CD4-positive, alpha-beta T cell (primary cell): ENCODE measurements at regions not wholly inside any gene's neighbourhood (a gene's known extent, or its start where the extent isn't known, plus 50 kb on each side); places are given as distances from the start of the nearest gene placed in this dataset.

Source experiments
- ATAC-seq: fragments of 200-7000 bp; cut with Tn5 transposase; one replicate; pipeline ENCODE4 v1.10.0; 2022; ENCODE audit warnings: mild to moderate bottlenecking; ENCODE audit not compliant: poor library complexity
- CTCF ChIA-PET: fragments of 350-600 bp; sonication (Branson Sonifier 250); formaldehyde crosslinking; loops from one replicate; lab custom pipeline; 2021; ENCODE audit warnings: antibody characterized with exemption, inconsistent platforms; lab: Charles Lee
- POLR2A ChIA-PET: fragments of 350-600 bp; sonication (Branson Sonifier 250); formaldehyde crosslinking; loops from one replicate; lab custom pipeline; 2021; ENCODE audit warnings: antibody characterized with exemption, inconsistent platforms; lab: Charles Lee
- DNase-seq, 14 experiments: peaks; one replicate each; pipeline ENCODE4 v3.0.0-alpha.2; 2013 to 2020; ENCODE audit warnings: mixed read lengths in 2 of 14
- H3K27ac ChIP-seq, 2 donors: one replicate each; pipeline versions ENCODE4 v1.5.1 to v1.7.0; 2013; ENCODE audit warnings: low read length in 2 of 2, low read depth in 1 of 2, mild to moderate bottlenecking in 1 of 2
- H3K27me3 ChIP-seq, 2 experiments: 1 replicate in 1 of 2; 2 replicates in 1 of 2; pipeline versions ENCODE4 v1.6.1 to v1.7.0; 2013; ENCODE audit warnings: low read length in 2 of 2, control low read depth in 1 of 2, mild to moderate bottlenecking in 1 of 2, moderate library complexity in 1 of 2; ENCODE audit not compliant: insufficient read depth in 2 of 2, control insufficient read depth in 1 of 2
- H3K36me3 ChIP-seq: one replicate; pipeline ENCODE4 v1.6.1; 2013; ENCODE audit warnings: low read length, control low read depth; ENCODE audit not compliant: insufficient read depth
- H3K4me1 ChIP-seq: one replicate; pipeline ENCODE4 v1.6.1; 2013; ENCODE audit warnings: low read length, control low read depth; ENCODE audit not compliant: insufficient read depth
- H3K4me3 ChIP-seq: one replicate; pipeline ENCODE4 v1.5.1; 2013; ENCODE audit warnings: mild to moderate bottlenecking, low read length, moderate library complexity
- H3K9me3 ChIP-seq, 2 experiments: 1 replicate in 1 of 2; 2 replicates in 1 of 2; pipeline versions ENCODE4 v1.6.1 to v1.7.0; 2013; ENCODE audit warnings: low read length in 2 of 2, mild to moderate bottlenecking in 2 of 2, control low read depth in 1 of 2, moderate library complexity in 1 of 2; ENCODE audit not compliant: control insufficient read depth in 1 of 2, insufficient read depth in 1 of 2
- H3K27ac Mint-ChIP-seq: one replicate; pipeline ENCODE4 v1.8.0; 2020; ENCODE audit warnings: mixed read lengths
- H3K27me3 Mint-ChIP-seq: one replicate; pipeline ENCODE4 v1.8.0; 2021; ENCODE audit warnings: mixed read lengths
- H3K36me3 Mint-ChIP-seq: one replicate; pipeline ENCODE4 v1.8.0; 2021; ENCODE audit warnings: low read depth, mixed read lengths
- H3K4me1 Mint-ChIP-seq: one replicate; pipeline ENCODE4 v1.8.0; 2021; ENCODE audit warnings: low read depth, mixed read lengths
- H3K4me3 Mint-ChIP-seq: one replicate; pipeline ENCODE4 v1.8.0; 2020; ENCODE audit warnings: mild to moderate bottlenecking, mixed read lengths
- H3K9me3 Mint-ChIP-seq: one replicate; pipeline ENCODE4 v1.8.0; 2020; ENCODE audit warnings: mixed read lengths
- intact Hi-C, 2 experiments: fragments of 100-400 bp; cut with DNase I in 1 of 2; cut with micrococcal nuclease in 1 of 2; formaldehyde crosslinking; loops; one replicate each; pipeline versions ENCODE4 v1.15.1 to v1.9.0; 2023 to 2025; cut with DNase I, micrococcal nuclease
- TF ChIP-seq, protein P1 (sequence below): fragments of 200-600 bp; IDR thresholded peaks from one replicate; pipeline ENCODE4 v1.8.0; 2022; ENCODE audit warnings: antibody characterized with exemption, mild to moderate bottlenecking

DNA sequence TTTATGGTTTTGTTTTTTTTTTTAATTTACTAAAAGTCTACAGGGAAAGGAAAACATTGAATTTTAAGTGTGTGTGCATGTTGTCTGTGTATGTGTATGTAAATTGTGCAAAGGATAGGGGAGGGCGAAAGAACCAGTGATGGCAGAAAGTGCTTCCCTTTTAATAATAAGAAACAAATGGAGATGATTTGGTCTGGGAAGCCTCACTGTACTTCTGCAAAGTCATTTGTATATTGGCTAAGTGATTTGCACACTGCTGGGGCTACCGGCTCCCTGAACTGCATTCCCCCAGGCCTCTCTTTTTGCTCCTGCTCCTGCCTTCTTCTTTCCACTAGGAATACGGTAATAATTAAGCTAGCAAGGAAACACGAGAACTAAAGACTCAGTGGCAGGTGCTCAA is 101.2 kb downstream of the CD47 start:
- Histone ChIP-seq H3K27me3 (no peaks in the 10 kb centered on the region), H3K27ac (no peak overlapping the region), H3K9me3 (no peaks in the 10 kb centered on the region), H3K4me3 (no peak overlapping the region), H3K4me1 (peaks cover 22% of the 10 kb centered on the region), H3K36me3 (no peaks in the 10 kb centered on the region)
- TF ChIP-seq, protein P1, sequence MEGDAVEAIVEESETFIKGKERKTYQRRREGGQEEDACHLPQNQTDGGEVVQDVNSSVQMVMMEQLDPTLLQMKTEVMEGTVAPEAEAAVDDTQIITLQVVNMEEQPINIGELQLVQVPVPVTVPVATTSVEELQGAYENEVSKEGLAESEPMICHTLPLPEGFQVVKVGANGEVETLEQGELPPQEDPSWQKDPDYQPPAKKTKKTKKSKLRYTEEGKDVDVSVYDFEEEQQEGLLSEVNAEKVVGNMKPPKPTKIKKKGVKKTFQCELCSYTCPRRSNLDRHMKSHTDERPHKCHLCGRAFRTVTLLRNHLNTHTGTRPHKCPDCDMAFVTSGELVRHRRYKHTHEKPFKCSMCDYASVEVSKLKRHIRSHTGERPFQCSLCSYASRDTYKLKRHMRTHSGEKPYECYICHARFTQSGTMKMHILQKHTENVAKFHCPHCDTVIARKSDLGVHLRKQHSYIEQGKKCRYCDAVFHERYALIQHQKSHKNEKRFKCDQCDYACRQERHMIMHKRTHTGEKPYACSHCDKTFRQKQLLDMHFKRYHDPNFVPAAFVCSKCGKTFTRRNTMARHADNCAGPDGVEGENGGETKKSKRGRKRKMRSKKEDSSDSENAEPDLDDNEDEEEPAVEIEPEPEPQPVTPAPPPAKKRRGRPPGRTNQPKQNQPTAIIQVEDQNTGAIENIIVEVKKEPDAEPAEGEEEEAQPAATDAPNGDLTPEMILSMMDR, result no peak
- POLR2A ChIA-PET, result no interaction called here
- no peak for DNase-seq
- Mint-ChIP-seq H3K4me1 (peaks cover 34% of the 10 kb centered on the region), H3K4me3 (no peak overlapping the region), H3K36me3 (no peaks in the 10 kb centered on the region), H3K27me3 (no peaks in the 10 kb centered on the region), H3K27ac (no peak overlapping the region), H3K9me3 (no peaks in the 10 kb centered on the region)
- ATAC-seq, result no peak
- CTCF ChIA-PET, result no interaction called here
- intact Hi-C loops, result no loop called here

DNA sequence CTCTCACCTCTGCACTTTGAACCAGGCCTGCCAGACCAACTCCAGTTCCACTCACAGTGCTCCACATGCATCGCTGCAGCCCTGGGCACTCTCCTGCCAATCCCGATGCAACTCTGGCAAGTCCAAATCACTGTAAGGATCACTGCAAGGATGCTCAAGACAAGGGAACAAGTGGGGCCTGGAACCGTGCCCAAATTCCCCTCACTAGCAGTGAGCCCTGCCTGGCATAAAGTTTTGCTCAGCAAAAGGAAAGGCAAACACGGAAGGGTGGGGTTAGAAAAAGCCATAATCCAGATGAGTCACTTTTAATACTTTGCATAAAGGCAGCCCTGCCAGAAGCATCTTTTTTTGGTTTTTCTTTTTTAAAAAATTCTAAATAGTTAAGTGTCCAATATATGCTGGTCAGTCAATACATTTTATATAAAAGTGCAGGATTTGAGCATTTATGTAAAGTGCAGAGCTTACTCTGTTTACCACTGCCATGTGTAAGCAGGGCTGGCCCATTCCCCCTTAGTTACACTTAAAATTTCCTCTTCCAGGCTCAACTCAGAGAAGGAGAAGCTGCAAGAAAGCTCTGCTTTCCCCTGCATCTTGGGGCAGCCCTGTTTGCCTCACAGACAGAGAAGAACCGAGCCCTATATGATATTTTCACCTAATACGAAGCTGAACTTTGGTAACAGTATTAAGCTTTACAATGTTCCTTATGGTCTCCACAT is 102.2 kb downstream of the CD47 start:
- TF ChIP-seq, protein P1, result no peak
- intact Hi-C loops, result no loop called here
- no peaks in the 10 kb centered on the region for H3K9me3 Mint-ChIP-seq
- H3K36me3 Mint-ChIP-seq, result no peaks in the 10 kb centered on the region
- no peaks in the 10 kb centered on the region for H3K27me3 Mint-ChIP-seq
- H3K4me1 Mint-ChIP-seq, result peaks cover 34% of the 10 kb centered on the region
- Histone ChIP-seq H3K4me1 (peaks cover 22% of the 10 kb centered on the region), H3K27ac (peak overlapping the region in 1 of 2 donors; percentile 35), H3K9me3 (no peaks in the 10 kb centered on the region), H3K27me3 (no peaks in the 10 kb centered on the region), H3K4me3 (no peak overlapping the region), H3K36me3 (no peaks in the 10 kb centered on the region)
- ATAC-seq (peak; percentile 24), DNase-seq (peak in 8 of 14 experiments; percentile 6 to 64 (median 40))
- POLR2A ChIA-PET, result no interaction called here
- CTCF ChIA-PET, result no interaction called here
- peak overlapping the region; percentile 20 for H3K4me3 Mint-ChIP-seq
- no peak overlapping the region for H3K27ac Mint-ChIP-seq

DNA sequence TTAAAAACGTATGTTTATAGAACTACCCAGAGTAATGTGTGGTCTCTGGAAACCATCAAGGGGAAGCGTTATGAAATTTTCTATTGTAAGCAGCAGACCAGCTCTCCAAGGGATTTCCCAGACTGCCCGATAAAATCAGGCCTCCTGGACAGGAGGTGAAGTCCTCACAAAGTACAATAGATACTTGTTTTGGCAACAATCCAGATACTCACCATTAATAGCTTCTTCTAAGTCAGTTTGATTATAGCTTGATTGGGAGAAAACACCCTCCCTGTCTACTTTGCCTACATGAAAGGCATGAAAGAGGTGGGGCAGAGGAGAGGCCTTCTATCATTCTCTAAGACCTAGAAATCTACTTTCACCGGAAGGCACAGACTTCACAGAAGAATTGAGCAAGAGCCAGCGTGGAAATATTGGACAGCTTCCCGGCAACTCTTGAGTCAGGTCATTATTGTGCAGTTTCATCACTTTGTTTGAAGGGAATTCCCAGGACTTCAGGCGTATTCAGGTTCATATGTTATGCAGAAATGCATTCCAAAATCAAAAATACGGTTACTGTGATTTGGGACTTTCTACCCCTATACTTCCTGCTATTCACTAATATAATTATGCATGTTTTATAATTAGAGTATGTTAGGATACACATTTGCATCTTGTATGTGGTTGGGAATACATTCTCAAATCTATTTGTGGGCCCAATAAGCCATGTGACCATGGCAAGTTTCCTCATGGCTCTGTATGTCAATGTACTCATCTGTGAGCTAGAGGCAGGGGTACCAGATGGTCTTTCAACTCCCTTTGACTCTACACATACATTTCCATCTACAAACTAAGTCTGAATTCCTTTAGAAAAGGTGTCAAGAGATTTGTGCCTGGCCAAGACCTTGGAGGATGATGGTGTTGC is 103.5 kb downstream of the CD47 start:
- Mint-ChIP-seq H3K27ac (no peak overlapping the region), H3K9me3 (no peaks in the 10 kb centered on the region), H3K36me3 (no peaks in the 10 kb centered on the region), H3K27me3 (no peaks in the 10 kb centered on the region), H3K4me3 (no peak overlapping the region), H3K4me1 (peaks cover 38% of the 10 kb centered on the region)
- ATAC-seq (no peak), DNase-seq (peak in 2 of 14 experiments; percentile 55 to 64)
- H3K27me3 ChIP-seq, result no peaks in the 10 kb centered on the region
- no peak overlapping the region for H3K4me3 ChIP-seq
- H3K4me1 ChIP-seq, result peaks cover 22% of the 10 kb centered on the region
- TF ChIP-seq, protein P1, result no peak
- no peak overlapping the region for H3K27ac ChIP-seq
- POLR2A ChIA-PET, result interaction anchor here (0.9 to 1.2 kb wide), 2 partner anchors 9 kb away, joined by 3 read pairs; no protein-coding TSS in a partner anchor
- H3K9me3 ChIP-seq, result no peaks in the 10 kb centered on the region
- intact Hi-C loops, result no loop called here
- CTCF ChIA-PET, result no interaction called here
- H3K36me3 ChIP-seq, result no peaks in the 10 kb centered on the region
